ENCODE measurements at regions not wholly inside any gene's neighbourhood (a gene's known extent, or its start where the extent isn't known, plus 50 kb on each side); places are given as distances from the start of the nearest gene placed in this dataset.

- TF ChIP-seq CTCF (IDR thresholded peaks at IDR 0.05) (no peak), ZFX (IDR thresholded peaks at IDR 0.05; ENCODE audit: borderline replicate concordance) (no peak)
These were observed 873.2 kb upstream of the NDST4 start for GRCh38 chr4:115986573-115986972.

Data from 22Rv1 (cell line).